Kidney (tissue), 13 donors: ENCODE measurements at regions not wholly inside any gene's neighbourhood (a gene's known extent, or its start where the extent isn't known, plus 50 kb on each side); places are given as distances from the start of the nearest gene placed in this dataset.

Experiments
- DNase-seq, 5 donors: peaks; one replicate each; pipeline ENCODE4 v3.0.0-alpha.2; 2013 to 2020
- FAIRE-seq: peaks from 2 replicates; lab custom pipeline; 2012; peaks lifted over from hg19 to GRCh38; lab: Jason Lieb, UNC
- H3K27ac ChIP-seq, 2 donors: one replicate each; pipeline ENCODE4 v1.7.0; 2013; ENCODE audit warnings: low read depth in 2 of 2, low read length in 2 of 2, inconsistent platforms in 1 of 2
- H3K27me3 ChIP-seq: one replicate; pipeline ENCODE4 v1.7.1; 2013; ENCODE audit warnings: low read length, inconsistent platforms; ENCODE audit not compliant: control insufficient read depth, insufficient read depth
- H3K36me3 ChIP-seq, 3 donors: one replicate each; pipeline versions ENCODE4 v1.7.0 to v1.7.1; 2013; ENCODE audit warnings: low read length in 3 of 3, control low read depth in 1 of 3, inconsistent platforms in 1 of 3; ENCODE audit not compliant: insufficient read depth in 3 of 3, control insufficient read depth in 2 of 3
- H3K4me1 ChIP-seq, 3 donors: one replicate each; pipeline versions ENCODE4 v1.7.0 to v1.7.1; 2013; ENCODE audit warnings: low read length in 3 of 3, inconsistent platforms in 1 of 3, low read depth in 1 of 3; ENCODE audit not compliant: control insufficient read depth in 2 of 3, insufficient read depth in 2 of 3
- H3K4me3 ChIP-seq, 3 donors: one replicate each; pipeline versions ENCODE4 v1.7.0 to v1.8.1; 2013; ENCODE audit warnings: low read length in 3 of 3, control low read depth in 1 of 3, inconsistent platforms in 1 of 3
- H3K9ac ChIP-seq, 3 donors: one replicate each; pipeline versions ENCODE4 v1.7.0 to v1.7.1; 2013; ENCODE audit warnings: low read length in 3 of 3, control low read depth in 1 of 3, inconsistent platforms in 1 of 3
- H3K9me3 ChIP-seq, 3 donors: one replicate each; pipeline versions ENCODE4 v1.7.0 to v1.7.1; 2013; ENCODE audit warnings: low read length in 3 of 3, control low read depth in 1 of 3, inconsistent platforms in 1 of 3; ENCODE audit not compliant: control insufficient read depth in 2 of 3, insufficient read depth in 1 of 3
- CTCF ChIP-seq: IDR thresholded peaks from 3 replicates; pipeline ENCODE4 v1.5.1; 2012; ENCODE audit warnings: mild to moderate bottlenecking, moderate library complexity, borderline replicate concordance; ENCODE audit not compliant: insufficient read depth; ENCODE audit errors: extremely low read depth
- intact Hi-C: fragments of 100-400 bp; cut with DNase I; formaldehyde crosslinking; loops from one replicate; pipeline ENCODE4 v1.11.1; 2022
- donor health status: control.
- donor health status: control.
- donor health status: control.
- donor health status: control.
- donor health status: control.
- donor health status: DM: yes; HTN: yes; CAD: no.
- donor health status: Normal renal cell carcinoma (clear cell type).

- peaks cover 3% of the 10 kb centered on the region for H3K27me3 ChIP-seq
- TF ChIP-seq CTCF = no peak
- intact Hi-C loops = no loop called here
- no peak overlapping the region for H3K27ac ChIP-seq
- no peaks in the 10 kb centered on the region for H3K36me3 ChIP-seq
- peaks cover 0 to 2% (median 0%) of the 10 kb centered on the region in 3 donors for H3K9me3 ChIP-seq
- no peak overlapping the region for H3K4me3 ChIP-seq
- H3K9ac ChIP-seq = no peak overlapping the region
- DNase-seq = no peak
- FAIRE-seq = no peak
- H3K4me1 ChIP-seq = no peaks in the 10 kb centered on the region
These were observed 1091.8 kb downstream of the TBC1D22A start for GRCh38 chr22:47854251-47854650.

- DNase-seq (no peak), FAIRE-seq (no peak)
- Histone ChIP-seq H3K9me3 (peaks cover 0 to 2% (median 0%) of the 10 kb centered on the region in 3 donors), H3K9ac (no peak overlapping the region), H3K4me1 (no peaks in the 10 kb centered on the region), H3K4me3 (no peak overlapping the region), H3K36me3 (no peaks in the 10 kb centered on the region), H3K27ac (no peak overlapping the region), H3K27me3 (peaks cover 3% of the 10 kb centered on the region)
- no peak for TF ChIP-seq CTCF
- intact Hi-C loops = no loop called here
These were observed 1091.3 kb downstream of the TBC1D22A start for GRCh38 chr22:47853750-47854149.

GRCh38 chr22:47851586-47851985 lies 1089.1 kb downstream of the TBC1D22A start:
- H3K27ac ChIP-seq = no peak overlapping the region
- no peak for TF ChIP-seq CTCF

GRCh38 chr22:47850644-47851151 lies 1088.2 kb downstream of the TBC1D22A start:
- H3K27me3 ChIP-seq = peaks cover 3% of the 10 kb centered on the region
- H3K9me3 ChIP-seq = no peaks in the 10 kb centered on the region
- no peaks in the 10 kb centered on the region for H3K36me3 ChIP-seq
- FAIRE-seq (no peak), DNase-seq (peak in 4 of 5 donors; percentile 68 to 86 (median 82))
- no peak overlapping the region for H3K4me3 ChIP-seq
- no peak overlapping the region for H3K27ac ChIP-seq
- no peak overlapping the region for H3K9ac ChIP-seq
- intact Hi-C loops = no loop called here
- TF ChIP-seq CTCF = no peak
- H3K4me1 ChIP-seq = no peaks in the 10 kb centered on the region

More at GRCh38 chr22:47851586-47851985, 1089.1 kb downstream of the TBC1D22A start:
- intact Hi-C loops = no loop called here
- FAIRE-seq (no peak), DNase-seq (no peak)
- Histone ChIP-seq H3K9ac (no peak overlapping the region), H3K4me1 (no peaks in the 10 kb centered on the region), H3K4me3 (no peak overlapping the region), H3K9me3 (peaks cover 0 to 1% (median 0%) of the 10 kb centered on the region in 3 donors), H3K36me3 (no peaks in the 10 kb centered on the region), H3K27me3 (peaks cover 3% of the 10 kb centered on the region)
